ENCODE measurements at regions not wholly inside any gene's neighbourhood (a gene's known extent, or its start where the extent isn't known, plus 50 kb on each side); places are given as distances from the start of the nearest gene placed in this dataset.

- TF ChIP-seq CTCF (IDR thresholded peaks at IDR 0.05) (peak in 3 of 4 experiments; percentile 13 to 38 (median 37)), POLR2A (IDR thresholded peaks at IDR 0.05) (no peak), POLR2AphosphoS5 (IDR thresholded peaks at IDR 0.05) (no peak)
Observed at GRCh38 chr13:60335531-60335930, 61.5 kb upstream of the TDRD3 start.

Data from prostate gland (tissue), 2 donors.